ENCODE measurements at regions not wholly inside any gene's neighbourhood (a gene's known extent, or its start where the extent isn't known, plus 50 kb on each side); places are given as distances from the start of the nearest gene placed in this dataset.

- TF ChIP-seq BCL3 (IDR thresholded peaks at IDR 0.05): no peak
- no peak for TF ChIP-seq HDAC2 (IDR thresholded peaks at IDR 0.05)
Measured at GRCh38 chr6:3549314-3549940, 92.6 kb upstream of the SLC22A23 start.
